22Rv1 (cell line): ENCODE measurements at regions not wholly inside any gene's neighbourhood (a gene's known extent, or its start where the extent isn't known, plus 50 kb on each side); places are given as distances from the start of the nearest gene placed in this dataset.

ENCODE experiments used
- H3K27ac ChIP-seq: fragments of 450-650 bp; 2 replicates; pipeline ENCODE4 v1.5.1; 2017
- CTCF ChIP-seq: fragments of 450-650 bp; IDR thresholded peaks from 2 replicates; pipeline ENCODE4 v1.5.1; 2017; ENCODE audit warnings: mild to moderate bottlenecking
- ZFX ChIP-seq: fragments of 450-650 bp; IDR thresholded peaks from 2 replicates; pipeline ENCODE4 v1.6.1; 2017; ENCODE audit warnings: antibody characterized with exemption, borderline replicate concordance

DNA sequence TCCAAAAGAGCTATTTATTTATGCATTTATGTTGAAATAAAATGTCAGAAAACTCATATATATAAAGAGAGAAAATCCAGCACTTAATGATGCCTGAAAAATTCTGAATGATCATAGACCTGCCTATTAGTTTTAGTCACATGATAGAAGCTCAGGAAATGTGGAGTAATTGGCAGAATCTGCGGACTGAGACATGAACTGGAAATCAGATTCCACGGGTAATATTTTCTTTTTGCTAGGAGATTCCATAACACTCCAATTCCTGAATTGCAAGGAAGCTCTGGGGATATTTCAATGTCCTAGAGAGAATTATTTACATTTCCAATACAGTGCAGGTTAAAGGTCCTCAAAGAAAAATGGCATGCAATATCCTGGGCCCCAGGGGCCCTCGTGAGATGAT, 778.8 kb downstream of the SEMA5A start:
- no peak overlapping the region for H3K27ac ChIP-seq
- TF ChIP-seq CTCF (no peak), ZFX (no peak)

- no peak overlapping the region for H3K27ac ChIP-seq
- no peak for TF ChIP-seq CTCF
- TF ChIP-seq ZFX = no peak
Measured at GRCh38 chr5:8767746-8768145, 778.1 kb downstream of the SEMA5A start.

GRCh38 chr5:8769631-8770030, 776.2 kb downstream of the SEMA5A start:
- TF ChIP-seq ZFX = no peak
- TF ChIP-seq CTCF = no peak
- H3K27ac ChIP-seq = no peak overlapping the region

- TF ChIP-seq ZFX = no peak
- TF ChIP-seq CTCF = no peak
- H3K27ac ChIP-seq = no peak overlapping the region
Measured at GRCh38 chr5:8770431-8770830, 775.4 kb downstream of the SEMA5A start.

GRCh38 chr5:8773046-8773615, 772.7 kb downstream of the SEMA5A start:
- no peak overlapping the region for H3K27ac ChIP-seq
- TF ChIP-seq CTCF (no peak), ZFX (no peak)

DNA sequence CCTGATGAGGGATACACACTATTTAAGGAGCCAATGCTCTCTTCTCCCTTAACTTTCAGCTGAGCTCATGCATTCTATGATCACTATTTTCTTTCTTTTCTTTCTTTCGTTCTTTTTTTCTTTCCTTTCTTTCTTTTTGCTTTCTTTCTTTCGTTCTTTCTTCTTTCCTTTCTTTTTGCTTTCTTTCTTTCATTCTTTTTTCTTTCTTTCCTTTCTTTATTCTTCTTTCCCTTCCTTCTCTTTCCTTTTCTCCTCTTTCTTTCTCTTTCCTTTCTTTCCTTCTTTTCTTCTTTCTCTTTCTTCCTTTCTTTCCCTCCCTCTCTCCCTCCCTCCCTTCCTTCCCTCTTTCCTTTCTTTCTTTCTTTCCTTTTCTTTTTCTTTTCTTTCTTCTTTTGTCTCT, 761.2 kb downstream of the SEMA5A start:
- TF ChIP-seq ZFX (no peak), CTCF (no peak)

DNA sequence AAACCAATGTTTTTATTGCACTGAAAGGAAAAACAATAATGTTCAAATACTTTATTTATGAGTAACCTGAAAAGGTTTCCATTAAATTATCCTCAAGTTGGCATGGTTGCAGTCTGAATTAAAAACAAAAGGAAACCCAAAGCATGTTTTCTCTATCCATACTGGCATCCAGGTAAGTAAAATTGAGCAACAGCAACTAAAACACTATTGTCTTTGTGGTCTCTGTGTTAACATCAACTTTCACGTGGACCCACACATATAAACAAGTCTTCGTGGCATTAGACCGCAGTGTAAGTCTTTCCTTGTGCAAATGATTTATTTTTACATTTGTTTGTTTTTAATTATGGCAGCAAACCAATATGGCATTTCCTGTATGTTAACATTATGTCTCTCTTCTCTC, 757.6 kb downstream of the SEMA5A start:
- no peak overlapping the region for H3K27ac ChIP-seq
- TF ChIP-seq CTCF (no peak), ZFX (no peak)

More for the DNA sequence above, 761.2 kb downstream of the SEMA5A start:
- no peak overlapping the region for H3K27ac ChIP-seq
